GM19438 (cell line): ENCODE measurements at regions not wholly inside any gene's neighbourhood (a gene's known extent, or its start where the extent isn't known, plus 50 kb on each side); places are given as distances from the start of the nearest gene placed in this dataset.
A peak's percentile ranks its signal among the peaks of the same experiment; 100 is the strongest.
"Not testable (repeated sequence)": the region's sequence is repeated elsewhere in the genome, so short reads cannot be mapped to it uniquely, and the experiment has no call there.

Experiments
- ATAC-seq: cut with Tn5 transposase; IDR thresholded peaks from one replicate; pipeline ENCODE4 v1.9.1; 2021; ENCODE audit warnings: low read depth; ENCODE audit not compliant: unreplicated experiment

DNA sequence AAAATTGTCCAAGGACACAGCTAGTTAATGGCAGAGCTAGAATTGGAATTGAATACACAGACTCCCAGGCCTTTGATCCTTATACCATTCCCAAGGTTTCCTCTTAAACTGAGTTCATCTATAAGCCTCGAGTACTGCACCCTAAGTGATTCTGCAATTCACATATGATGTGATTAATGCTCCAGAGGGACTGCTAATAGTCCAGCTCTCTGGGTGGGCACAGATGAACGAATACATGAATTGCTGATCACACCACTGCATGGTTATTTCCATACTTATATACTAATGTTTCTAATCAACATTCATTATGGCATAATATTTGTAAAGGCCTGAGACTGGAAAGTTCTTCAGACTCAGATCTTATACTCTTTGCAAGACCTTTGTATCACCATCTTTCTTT lies 101.8 kb downstream of the NUFIP1 start:
- no peak for ATAC-seq

DNA sequence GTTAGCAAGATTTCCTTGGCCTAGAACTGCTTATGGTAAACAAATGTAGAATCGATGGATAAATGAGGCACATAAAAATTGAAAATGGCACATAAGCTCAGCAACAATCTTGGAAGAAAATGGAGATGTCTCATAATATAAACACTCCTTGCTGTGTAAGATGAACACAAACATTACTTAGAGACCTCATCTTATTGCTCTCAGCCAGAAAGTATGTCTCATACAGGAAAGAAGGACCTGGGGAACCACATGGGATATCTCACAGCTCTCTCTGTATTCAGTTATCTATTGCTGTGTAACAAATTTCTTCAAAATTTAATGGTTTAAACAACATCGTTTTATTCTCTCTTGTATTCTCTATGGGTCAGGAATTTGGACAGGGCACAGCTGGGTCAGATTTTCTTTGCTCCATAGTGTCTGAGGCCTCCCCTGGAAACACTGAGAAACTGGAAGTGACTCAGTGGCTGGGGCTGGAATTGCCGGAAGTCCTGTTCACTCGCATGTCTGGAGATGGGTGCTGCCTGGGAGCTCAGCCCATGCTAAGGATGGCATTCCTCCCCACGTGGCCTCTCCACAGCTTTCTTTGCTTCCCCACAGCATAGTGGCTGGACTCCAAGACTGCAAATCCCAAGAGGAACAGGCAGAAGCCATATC lies 105.1 kb downstream of the NUFIP1 start:
- no peak for ATAC-seq

DNA sequence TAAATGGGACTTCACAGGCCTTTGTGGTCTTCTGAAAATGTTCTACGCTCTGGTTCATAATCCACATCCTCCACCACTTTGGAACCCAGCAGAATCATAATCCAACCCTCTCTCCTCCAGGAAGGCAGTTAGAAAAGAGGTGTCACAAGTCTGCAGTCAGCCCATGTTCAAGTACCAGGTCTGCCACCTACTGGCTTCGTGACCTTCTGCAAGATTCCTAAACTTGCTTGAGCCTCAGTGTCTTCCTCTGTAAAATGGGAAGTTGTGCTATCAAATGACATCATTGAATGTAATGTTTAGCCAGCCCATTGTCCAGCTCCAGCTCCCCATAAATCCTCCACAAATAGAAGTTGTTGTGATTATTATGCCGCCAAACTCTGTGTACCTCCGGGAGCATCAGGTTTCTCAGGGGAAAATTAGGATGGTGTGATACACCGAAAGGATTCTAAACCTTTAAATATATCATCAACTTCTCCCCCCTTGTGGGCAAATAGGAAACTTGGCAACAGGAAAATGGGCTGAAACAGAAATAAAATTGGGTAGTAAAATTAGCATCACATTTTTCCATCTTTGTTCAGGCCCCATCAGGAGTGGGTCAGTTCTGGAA lies 109.7 kb downstream of the NUFIP1 start:
- ATAC-seq = no peak

DNA sequence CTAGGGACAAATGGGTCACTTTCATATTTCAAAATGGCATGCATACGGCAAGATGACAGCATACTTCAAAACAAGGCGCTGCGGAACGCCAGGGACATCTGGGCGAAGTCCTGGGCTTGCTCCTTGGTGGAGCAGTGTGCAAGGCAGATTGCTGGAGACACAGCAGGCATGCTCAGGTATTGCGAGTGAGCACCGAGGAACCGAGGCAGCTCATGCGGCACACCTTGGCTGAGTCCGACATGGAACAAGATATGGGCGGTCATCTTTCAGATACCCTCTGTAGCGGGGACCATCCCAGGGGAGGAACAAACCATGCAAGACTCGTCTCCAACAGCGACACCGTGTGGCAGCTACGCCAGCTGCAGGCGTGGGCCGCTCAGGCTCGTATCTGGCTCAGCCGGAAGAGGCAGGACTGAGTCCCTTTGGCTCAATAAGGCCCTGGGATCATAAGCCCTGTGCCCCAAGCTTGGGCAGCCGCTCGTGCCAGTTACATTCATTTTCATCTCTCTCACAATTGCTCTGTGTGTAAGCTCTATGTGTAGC lies 112.4 kb downstream of the NUFIP1 start:
- ATAC-seq = no peak

DNA sequence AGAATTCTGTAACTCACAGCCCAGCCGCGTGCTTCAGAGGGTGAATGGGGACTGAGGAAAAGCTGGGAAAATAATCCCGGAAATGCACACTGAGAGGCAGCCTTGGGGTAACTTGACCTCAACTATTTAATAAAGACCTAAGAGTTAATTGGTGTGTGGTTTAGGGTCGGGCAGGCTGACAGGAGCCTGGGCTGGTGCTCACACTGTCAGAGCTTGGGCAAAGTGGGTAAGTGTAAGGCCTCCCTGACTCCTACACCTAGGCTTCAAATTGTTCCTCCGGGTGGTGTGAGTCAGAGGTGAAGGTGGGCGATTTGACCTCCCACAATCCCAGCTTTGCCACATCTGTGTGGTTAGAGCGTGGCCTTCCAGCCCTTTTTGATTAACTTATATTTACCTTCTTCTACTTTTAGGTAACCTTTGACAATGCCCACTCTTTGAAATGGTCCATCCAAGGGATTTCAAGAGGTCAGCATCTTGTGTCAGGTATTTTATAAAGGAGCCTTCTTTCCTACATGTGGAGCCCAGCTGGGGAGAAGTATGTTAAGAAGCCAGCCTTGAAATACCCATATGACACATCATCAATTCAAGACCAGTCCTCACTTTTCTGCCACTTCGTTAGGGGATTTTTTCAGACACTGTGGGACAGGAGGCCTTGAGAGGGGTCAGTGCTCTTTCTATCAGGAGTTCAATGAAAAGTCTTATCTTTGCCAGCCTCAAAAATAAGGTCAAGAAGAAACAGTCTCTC lies 114.2 kb downstream of the NUFIP1 start:
- no peak for ATAC-seq

GRCh38 chr13:44874176-44874575 lies 115.1 kb downstream of the NUFIP1 start:
- no peak for ATAC-seq

DNA sequence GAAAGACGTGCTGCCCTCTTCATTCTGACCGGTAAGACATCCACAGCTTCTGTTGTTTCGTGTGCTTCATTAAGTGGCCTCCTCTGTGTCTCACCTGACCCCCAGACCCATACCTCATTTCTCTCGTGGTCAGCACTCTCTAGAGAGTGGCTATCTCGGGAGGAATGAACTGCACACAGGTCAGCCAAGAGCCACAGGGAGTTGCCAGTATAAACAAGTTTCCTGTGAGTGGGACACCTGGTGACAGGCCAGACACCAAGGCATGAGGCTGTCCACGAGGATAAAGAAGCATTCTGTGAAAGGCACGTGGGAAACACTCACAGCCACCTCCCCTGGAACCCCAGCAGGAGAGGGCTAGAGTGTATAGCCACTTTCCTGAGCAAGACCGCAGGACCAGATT lies 115.8 kb downstream of the NUFIP1 start:
- no peak for ATAC-seq

DNA sequence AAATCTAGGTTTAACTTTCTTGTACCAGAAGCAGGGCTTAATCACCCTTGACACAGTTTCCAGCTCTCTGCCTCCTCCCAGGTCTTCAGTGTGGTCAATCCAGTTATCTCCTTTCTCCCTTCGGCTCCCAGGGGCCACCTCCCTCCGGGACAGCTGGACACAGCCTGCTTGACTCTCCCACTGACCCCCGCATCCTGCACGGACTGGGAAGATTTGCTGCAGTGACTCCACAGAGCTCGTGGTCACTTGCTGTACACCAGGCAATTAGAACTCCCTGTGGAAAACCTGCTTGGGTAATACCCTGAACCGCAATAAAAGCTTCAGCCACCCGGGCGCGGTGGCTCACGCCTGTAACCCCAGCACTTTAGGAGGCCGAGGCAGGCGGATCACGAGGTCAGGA lies 116.5 kb downstream of the NUFIP1 start:
- no peak for ATAC-seq

DNA sequence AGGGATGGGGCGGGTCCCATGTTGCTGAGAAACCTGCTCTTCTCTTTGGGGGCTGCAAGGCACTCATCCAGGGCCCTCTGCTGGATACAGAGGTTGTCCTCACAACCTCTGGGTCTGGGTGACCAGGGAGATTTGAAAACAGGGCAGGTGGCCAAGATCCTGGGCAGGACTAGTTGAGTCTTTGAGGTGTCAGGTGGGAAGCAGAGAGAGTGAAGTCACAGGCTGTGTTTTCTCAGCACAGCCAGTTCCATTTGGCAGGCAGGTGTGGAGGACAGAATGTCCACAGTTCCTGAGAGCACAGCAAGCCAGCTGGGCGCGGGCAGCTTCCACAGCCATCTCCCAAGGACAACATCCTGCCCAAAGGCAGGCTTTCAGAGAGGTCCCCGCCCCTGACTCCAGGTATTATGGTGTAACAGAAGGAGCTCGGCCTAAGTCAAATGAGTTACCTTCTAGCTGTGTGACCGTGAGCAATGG lies 118.8 kb downstream of the NUFIP1 start:
- no peak for ATAC-seq

DNA sequence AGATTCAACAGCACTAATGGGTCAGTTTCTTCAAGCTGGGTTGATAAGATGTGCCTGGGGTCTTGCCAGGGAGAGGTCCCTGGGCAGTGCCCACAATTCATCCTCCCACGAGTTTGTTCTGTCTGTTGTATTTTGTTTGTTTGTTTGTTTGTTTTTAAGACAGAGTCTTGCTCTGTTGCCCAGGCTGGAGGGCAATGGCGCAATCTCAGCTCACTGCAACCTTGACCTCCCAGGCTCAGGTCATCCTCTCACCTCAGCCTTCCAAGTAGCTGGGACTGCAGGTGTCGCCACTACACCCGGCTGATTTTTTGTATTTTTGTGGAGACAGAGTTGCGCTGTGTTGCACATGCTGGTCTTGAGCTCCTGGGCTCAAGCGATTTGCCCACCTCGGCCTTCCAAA lies 120.1 kb downstream of the NUFIP1 start:
- no peak for ATAC-seq

DNA sequence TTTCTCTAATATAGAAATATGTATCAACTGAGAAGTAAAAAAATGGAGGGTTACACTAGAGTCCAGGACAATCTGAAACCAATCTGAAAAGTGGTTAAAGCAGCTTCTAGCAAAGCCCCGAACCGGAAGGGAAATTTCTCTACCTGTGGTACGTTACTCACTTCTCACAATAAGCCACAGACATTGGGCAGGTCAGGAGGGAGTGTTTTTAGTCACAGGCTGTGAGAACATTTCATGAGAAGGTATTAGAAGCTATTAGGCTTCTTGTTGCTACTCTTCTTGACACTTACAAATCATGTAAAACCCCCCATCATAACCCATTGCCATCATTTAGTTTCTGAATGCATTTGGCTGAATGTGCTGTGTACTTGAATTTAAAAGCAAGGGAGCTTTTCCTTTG lies 120.9 kb downstream of the NUFIP1 start:
- ATAC-seq = peak; percentile 66

GRCh38 chr13:44867825-44868224 lies 121.4 kb downstream of the NUFIP1 start:
- ATAC-seq = no peak

GRCh38 chr13:44866411-44866911 lies 122.8 kb downstream of the NUFIP1 start:
- ATAC-seq = no peak

DNA sequence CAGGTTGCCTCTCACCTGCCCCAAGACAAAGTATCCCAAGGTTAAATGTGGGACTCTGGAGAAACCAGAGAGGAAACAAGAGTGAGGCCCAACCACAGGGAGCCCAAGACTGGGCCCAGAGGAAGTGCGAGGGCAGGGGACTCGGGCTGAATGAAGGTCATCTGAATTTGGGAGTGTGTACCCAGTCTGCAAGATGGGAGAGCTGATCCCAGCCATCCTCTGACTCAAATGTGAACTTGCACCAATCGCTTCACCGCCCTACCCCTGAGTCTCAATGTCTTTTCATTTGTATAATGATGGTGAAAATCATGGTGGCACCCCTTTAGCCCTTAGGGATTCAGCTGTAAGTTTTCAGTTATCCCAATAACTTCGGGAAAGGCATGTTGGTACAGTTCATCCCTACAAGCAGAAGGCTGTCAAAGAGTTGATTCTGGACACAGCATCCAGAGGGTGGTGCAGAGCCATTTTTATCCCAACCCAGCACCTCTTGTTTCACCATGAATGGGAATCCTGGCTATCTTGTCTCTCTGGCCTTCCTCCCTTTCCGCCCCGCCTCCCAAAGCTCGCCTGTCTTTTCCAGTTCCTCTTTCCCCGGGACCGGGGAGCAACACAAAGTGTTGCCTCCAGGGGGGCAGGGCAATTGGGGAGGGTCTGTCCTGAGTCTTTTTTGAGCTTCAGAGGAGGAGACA lies 123.4 kb downstream of the NUFIP1 start:
- no peak for ATAC-seq

DNA sequence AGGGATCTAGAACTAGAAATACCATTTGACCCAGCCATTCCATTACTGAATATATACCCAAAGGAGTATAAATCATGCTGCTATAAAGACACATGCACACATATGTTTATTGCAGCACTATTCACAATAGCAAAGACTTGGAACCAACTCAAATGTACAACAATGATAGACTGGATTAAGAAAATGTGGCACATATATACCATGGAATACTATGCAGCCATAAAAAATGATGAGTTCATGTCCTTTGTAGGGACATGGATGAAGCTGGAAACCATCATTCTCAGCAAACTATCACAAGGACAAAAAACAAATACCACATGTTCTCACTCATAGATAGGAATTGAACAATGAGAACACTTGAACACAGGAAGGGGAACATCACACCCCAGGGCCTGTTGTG lies 125.6 kb downstream of the NUFIP1 start:
- ATAC-seq = not testable (repeated sequence)

- no peak for ATAC-seq
Measured at GRCh38 chr13:44860454-44860853, 128.8 kb downstream of the NUFIP1 start.

- no peak for ATAC-seq
Measured at GRCh38 chr13:44857736-44858135, 131.5 kb downstream of the NUFIP1 start.

DNA sequence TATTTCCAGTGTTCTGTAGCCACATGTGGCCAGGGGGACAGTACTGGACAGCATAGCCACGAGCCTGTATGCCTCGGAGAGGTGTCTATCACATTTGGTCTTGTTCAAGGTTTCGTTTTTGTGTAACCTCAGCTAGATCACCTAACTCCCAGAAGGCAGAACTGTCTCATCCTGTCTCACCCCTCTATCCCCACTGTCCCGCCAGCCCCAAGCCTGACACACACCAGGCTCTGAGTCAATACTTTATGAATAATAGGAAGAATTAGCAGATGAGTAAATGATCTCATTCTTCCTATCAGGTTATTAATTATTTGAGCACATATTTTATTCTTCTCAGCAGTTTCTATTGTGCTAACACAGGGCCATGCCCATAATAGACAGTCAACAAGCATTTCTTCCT lies 132.2 kb downstream of the NUFIP1 start:
- no peak for ATAC-seq

- ATAC-seq = no peak
Measured at GRCh38 chr13:44855860-44856259, 133.4 kb downstream of the NUFIP1 start.

- ATAC-seq = no peak
Measured at GRCh38 chr13:44854313-44855060, 134.8 kb downstream of the NUFIP1 start.
